GM10266 (cell line): ENCODE measurements at regions not wholly inside any gene's neighbourhood (a gene's known extent, or its start where the extent isn't known, plus 50 kb on each side); places are given as distances from the start of the nearest gene placed in this dataset.

Experiments
- DNase-seq: peaks from one replicate; pipeline ENCODE4 v3.0.0; 2012; ENCODE audit errors: extremely low spot score
- TF ChIP-seq, protein P1 (sequence below): IDR thresholded peaks from 2 replicates; pipeline ENCODE4 v1.5.1; 2012; ENCODE audit warnings: mild to moderate bottlenecking, low read depth; ENCODE audit not compliant: control insufficient read depth, insufficient read depth; ENCODE audit errors: missing control alignments

- no peak for DNase-seq
These were observed 89.5 kb downstream of the RPL22L1 start for GRCh38 chr3:170780471-170780870.

DNA sequence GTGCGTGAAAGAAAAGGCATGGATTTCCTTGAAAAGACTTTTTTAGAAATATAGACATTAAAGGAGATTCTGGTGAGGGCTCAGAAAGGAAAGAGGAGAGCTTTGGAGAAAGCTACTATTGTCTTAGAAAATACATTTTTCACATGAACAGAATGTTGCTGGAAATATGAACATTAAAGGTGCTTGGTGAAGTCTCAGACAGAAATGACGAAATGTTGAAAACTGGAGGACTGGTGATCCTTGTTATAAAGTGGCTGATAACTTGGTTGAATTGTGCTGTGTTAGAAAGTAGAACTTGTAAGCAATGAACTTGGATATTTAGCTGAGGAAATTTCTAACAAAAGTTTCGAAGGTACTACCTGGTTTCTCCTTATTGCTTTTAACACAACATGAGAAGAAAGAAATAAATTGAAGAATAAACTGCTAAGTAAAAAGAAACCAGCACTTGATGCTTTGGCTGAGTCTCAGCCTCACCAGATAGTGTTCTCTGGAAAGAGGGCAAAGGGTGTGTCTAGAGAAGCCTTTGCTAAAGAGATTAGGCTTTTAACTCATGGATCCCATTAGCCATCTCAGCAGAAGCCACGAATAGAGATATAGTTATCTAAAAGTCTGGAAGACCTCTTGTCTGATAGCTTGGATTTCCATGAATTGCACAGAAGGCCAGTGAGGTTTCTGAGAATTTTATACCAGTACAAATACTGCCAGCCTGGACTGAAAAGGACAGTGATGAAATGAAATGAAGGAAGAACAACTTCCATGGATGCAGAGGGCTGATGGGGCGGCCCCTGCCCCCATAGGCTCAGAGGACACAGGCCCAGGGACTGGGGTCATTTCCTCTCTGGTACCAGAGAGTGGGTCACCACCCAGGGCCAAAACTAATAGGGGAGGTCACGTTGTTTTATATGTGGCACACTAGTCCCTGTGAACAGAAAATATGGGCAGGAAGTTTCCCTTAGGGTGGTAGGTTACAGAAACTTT lies 91.5 kb downstream of the RPL22L1 start:
- TF ChIP-seq, protein P1, sequence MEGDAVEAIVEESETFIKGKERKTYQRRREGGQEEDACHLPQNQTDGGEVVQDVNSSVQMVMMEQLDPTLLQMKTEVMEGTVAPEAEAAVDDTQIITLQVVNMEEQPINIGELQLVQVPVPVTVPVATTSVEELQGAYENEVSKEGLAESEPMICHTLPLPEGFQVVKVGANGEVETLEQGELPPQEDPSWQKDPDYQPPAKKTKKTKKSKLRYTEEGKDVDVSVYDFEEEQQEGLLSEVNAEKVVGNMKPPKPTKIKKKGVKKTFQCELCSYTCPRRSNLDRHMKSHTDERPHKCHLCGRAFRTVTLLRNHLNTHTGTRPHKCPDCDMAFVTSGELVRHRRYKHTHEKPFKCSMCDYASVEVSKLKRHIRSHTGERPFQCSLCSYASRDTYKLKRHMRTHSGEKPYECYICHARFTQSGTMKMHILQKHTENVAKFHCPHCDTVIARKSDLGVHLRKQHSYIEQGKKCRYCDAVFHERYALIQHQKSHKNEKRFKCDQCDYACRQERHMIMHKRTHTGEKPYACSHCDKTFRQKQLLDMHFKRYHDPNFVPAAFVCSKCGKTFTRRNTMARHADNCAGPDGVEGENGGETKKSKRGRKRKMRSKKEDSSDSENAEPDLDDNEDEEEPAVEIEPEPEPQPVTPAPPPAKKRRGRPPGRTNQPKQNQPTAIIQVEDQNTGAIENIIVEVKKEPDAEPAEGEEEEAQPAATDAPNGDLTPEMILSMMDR: no peak
- DNase-seq: no peak

More at GRCh38 chr3:170780471-170780870, 89.5 kb downstream of the RPL22L1 start:
- TF ChIP-seq, protein P1: no peak

DNA sequence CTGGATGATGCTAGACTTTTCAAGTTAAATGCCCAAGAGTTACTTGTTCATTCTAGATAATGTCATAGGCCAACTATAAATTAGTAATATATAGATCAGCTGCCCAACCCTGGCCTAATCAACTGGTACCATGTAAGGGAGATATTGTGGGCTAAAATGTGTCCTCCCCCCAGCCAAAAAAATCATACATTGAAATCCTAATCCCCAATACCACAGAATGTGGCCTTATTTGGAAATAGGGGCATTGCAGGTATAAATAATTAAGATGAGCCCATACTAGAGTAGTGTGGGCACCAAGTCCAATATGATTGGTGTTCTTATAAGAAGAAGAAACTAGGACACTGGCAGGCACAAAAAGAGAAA lies 92.5 kb downstream of the RPL22L1 start:
- no peak for DNase-seq
- TF ChIP-seq, protein P1: no peak

DNA sequence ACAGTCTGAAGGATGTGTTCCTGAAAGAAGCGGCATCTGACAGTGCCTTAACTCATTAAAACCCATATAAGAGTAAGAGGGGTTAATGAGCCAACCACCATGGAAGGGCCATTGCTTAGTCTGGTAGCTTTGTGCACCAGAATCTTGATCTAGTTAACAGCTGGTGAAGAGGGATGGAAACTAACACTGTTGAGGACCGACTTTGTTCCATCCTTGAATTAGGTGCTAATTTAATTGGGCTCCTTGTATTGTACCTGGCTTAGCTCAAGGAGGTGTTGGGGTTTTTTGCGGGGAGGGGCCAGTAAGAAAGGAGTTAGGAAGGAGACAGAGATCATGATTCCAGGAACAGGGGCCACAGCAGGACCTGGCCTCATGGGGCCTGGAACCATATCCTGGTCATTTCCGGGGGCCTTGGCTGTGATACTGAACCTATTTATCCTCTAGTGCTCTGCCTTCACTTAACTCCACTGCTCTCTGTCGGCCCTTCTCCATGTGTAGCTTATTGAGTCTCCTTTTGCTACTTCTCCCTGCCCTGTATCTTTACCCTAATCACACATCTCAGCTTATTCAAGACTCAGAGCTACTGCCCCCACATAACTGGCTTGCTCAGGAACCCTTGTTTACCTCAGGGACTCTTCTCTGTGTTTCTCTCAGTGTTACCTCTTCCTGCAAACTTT lies 93.0 kb downstream of the RPL22L1 start:
- DNase-seq: no peak
- TF ChIP-seq, protein P1: no peak

DNA sequence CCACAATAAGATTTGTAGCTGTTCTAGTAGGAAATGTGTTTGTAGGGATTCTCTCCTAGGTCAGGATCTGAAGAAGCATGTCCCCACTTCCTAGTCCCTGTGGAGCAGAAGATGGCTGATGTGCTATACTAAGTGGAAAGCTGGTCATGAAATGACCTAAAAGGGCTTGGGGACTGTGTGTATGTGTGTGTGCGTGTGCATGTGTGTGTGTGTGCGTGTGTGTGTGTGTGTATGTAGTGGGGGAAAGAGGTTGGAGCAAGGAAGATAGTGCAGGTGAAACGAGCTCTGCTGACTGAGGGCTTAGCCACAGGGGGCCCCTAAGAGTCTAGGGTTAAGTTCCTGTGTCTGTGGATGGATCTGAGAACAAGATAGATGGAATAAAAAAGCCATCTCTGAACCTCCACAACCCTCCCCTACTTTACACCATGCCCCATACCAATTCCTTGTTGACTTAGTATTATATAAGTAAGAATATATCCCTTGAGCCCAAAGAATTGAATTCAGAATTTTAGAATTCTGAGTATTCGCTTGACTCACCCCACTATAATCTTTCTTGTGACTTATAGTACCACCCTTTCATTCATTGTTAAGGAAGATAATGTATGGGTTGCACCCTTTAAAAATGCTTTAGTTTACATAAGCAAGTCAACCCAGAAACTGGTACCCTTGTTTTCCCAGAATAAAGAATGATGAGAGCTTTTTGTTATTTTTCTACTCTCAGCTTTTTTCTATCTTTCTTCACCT lies 96.1 kb downstream of the RPL22L1 start:
- TF ChIP-seq, protein P1: no peak
- DNase-seq: no peak

- TF ChIP-seq, protein P1: no peak
- no peak for DNase-seq
These were observed 97.8 kb downstream of the RPL22L1 start for GRCh38 chr3:170772175-170772574.

GRCh38 chr3:170768334-170768801 lies 101.6 kb downstream of the RPL22L1 start:
- DNase-seq: no peak
- TF ChIP-seq, protein P1: no peak
